ENCODE measurements at regions not wholly inside any gene's neighbourhood (a gene's known extent, or its start where the extent isn't known, plus 50 kb on each side); places are given as distances from the start of the nearest gene placed in this dataset.

- TF ChIP-seq CTCF (conservative IDR thresholded peaks at IDR 0.05; ENCODE audit: low read length) = no peak
- TF ChIP-seq EZH2phosphoT487 (IDR thresholded peaks at IDR 0.05; ENCODE audit: borderline replicate concordance) = no peak
Measured at GRCh38 chr21:25457411-25457810, 149.9 kb downstream of the MRPL39 start.

All from Loucy (cell line).